H9 (cell line): ENCODE measurements at regions not wholly inside any gene's neighbourhood (a gene's known extent, or its start where the extent isn't known, plus 50 kb on each side); places are given as distances from the start of the nearest gene placed in this dataset.

Experiments used
- DNase-seq: peaks from one replicate; pipeline ENCODE4 v3.0.0-alpha.2; 2017
- H2AFZ ChIP-seq: one replicate; pipeline ENCODE4 v1.6.1; 2013; ENCODE audit warnings: mild to moderate bottlenecking, low read length, control low read depth, moderate library complexity
- H2AK5ac ChIP-seq: 2 replicates; pipeline ENCODE4 v1.6.1; 2013; ENCODE audit warnings: low read length, control low read depth, mixed read lengths; ENCODE audit not compliant: insufficient read length
- H2BK120ac ChIP-seq: one replicate; pipeline ENCODE4 v1.6.1; 2013; ENCODE audit warnings: low read depth, mild to moderate bottlenecking, low read length, control low read depth, inconsistent platforms; ENCODE audit not compliant: poor library complexity, severe bottlenecking
- H2BK12ac ChIP-seq: 2 replicates; pipeline ENCODE4 v1.6.1; 2013; ENCODE audit warnings: low read length, control low read depth, mixed read lengths, low read depth; ENCODE audit not compliant: insufficient read length
- H2BK15ac ChIP-seq: 2 replicates; pipeline ENCODE4 v1.6.1; 2013; ENCODE audit warnings: low read depth, low read length, control low read depth
- H2BK20ac ChIP-seq: one replicate; pipeline ENCODE4 v1.6.1; 2013; ENCODE audit warnings: low read depth, mild to moderate bottlenecking, low read length, control low read depth, inconsistent platforms; ENCODE audit not compliant: poor library complexity, severe bottlenecking
- H2BK5ac ChIP-seq: 2 replicates; pipeline ENCODE4 v1.6.1; 2013; ENCODE audit warnings: low read length, control low read depth, mixed read lengths; ENCODE audit not compliant: insufficient read length
- H3K14ac ChIP-seq: 2 replicates; pipeline ENCODE4 v1.6.1; 2013; ENCODE audit warnings: low read length, control low read depth; ENCODE audit not compliant: insufficient read depth
- H3K18ac ChIP-seq: 2 replicates; pipeline ENCODE4 v1.6.1; 2013; ENCODE audit warnings: low read depth, mild to moderate bottlenecking, mixed read lengths, low read length, control low read depth; ENCODE audit not compliant: insufficient read length
- H3K23ac ChIP-seq: 2 replicates; pipeline ENCODE4 v1.6.1; 2013; ENCODE audit warnings: low read length, control low read depth, mixed read lengths, low read depth; ENCODE audit not compliant: insufficient read length
- H3K23me2 ChIP-seq: 2 replicates; pipeline ENCODE4 v1.6.1; 2013; ENCODE audit warnings: low read depth, mild to moderate bottlenecking, mixed read lengths, low read length, control low read depth; ENCODE audit not compliant: insufficient read length, poor library complexity, severe bottlenecking
- H3K27ac ChIP-seq: 2 replicates; pipeline ENCODE4 v1.5.1; 2013; ENCODE audit warnings: low read length, control low read depth, mixed read lengths, low read depth; ENCODE audit not compliant: insufficient read length
- H3K27me3 ChIP-seq: 2 replicates; pipeline ENCODE4 v1.6.1; 2013; ENCODE audit warnings: low read length, control low read depth, inconsistent platforms; ENCODE audit not compliant: insufficient read depth
- H3K4ac ChIP-seq: 2 replicates; pipeline ENCODE4 v1.6.1; 2013; ENCODE audit warnings: low read depth, mild to moderate bottlenecking, control low read depth, inconsistent platforms, low read length, moderate library complexity
- H3K4me1 ChIP-seq: 2 replicates; pipeline ENCODE4 v1.6.1; 2013; ENCODE audit warnings: low read length, control low read depth, inconsistent platforms; ENCODE audit not compliant: insufficient read depth
- H3K4me2 ChIP-seq: 2 replicates; pipeline ENCODE4 v1.6.1; 2013; ENCODE audit warnings: low read length, control low read depth, mixed read lengths; ENCODE audit not compliant: insufficient read length, insufficient read depth
- H3K56ac ChIP-seq: 2 replicates; pipeline ENCODE4 v1.6.1; 2013; ENCODE audit warnings: low read depth, mild to moderate bottlenecking, mixed read lengths, low read length, control low read depth; ENCODE audit not compliant: insufficient read length
- H3K79me1 ChIP-seq: 2 replicates; pipeline ENCODE4 v1.6.1; 2013; ENCODE audit warnings: low read depth, mild to moderate bottlenecking, moderate library complexity, low read length, control low read depth, inconsistent platforms; ENCODE audit not compliant: insufficient read depth, poor library complexity, severe bottlenecking
- H3K79me2 ChIP-seq: 2 replicates; pipeline ENCODE4 v1.6.1; 2013; ENCODE audit warnings: low read length, control low read depth, inconsistent platforms; ENCODE audit not compliant: insufficient read depth
- H3K9ac ChIP-seq: 2 replicates; pipeline ENCODE4 v1.6.1; 2013; ENCODE audit warnings: low read length, control low read depth, mixed read lengths; ENCODE audit not compliant: insufficient read length; ENCODE audit errors: extremely low read depth
- H3K9me3 ChIP-seq: one replicate; pipeline ENCODE4 v1.6.1; 2013; ENCODE audit warnings: low read depth, low read length, inconsistent platforms; ENCODE audit not compliant: control insufficient read depth
- H3T11ph ChIP-seq: one replicate; pipeline ENCODE4 v1.6.1; 2013; ENCODE audit warnings: mild to moderate bottlenecking, low read length, control low read depth, inconsistent platforms
- H4K20me1 ChIP-seq: one replicate; pipeline ENCODE4 v1.6.1; 2013; ENCODE audit not compliant: control insufficient read depth, insufficient read length, insufficient read depth
- H4K5ac ChIP-seq: 2 replicates; pipeline ENCODE4 v1.6.1; 2013; ENCODE audit warnings: low read depth, mild to moderate bottlenecking, mixed read lengths, low read length, control low read depth; ENCODE audit not compliant: insufficient read length
- H4K8ac ChIP-seq: replicated peaks from 2 replicates; pipeline ENCODE4 v1.6.1; 2013; ENCODE audit warnings: low read length, control low read depth, mixed read lengths, low read depth; ENCODE audit not compliant: insufficient read length
- H4K91ac ChIP-seq: 2 replicates; pipeline ENCODE4 v1.6.1; 2013; ENCODE audit warnings: low read depth, mild to moderate bottlenecking, moderate library complexity, mixed read lengths, low read length, control low read depth; ENCODE audit not compliant: insufficient read length
- H3K27ac Mint-ChIP-seq, 3 experiments: 2 replicates in 2 of 3; 3 replicates in 1 of 3; pipeline ENCODE4 v1.8.0; 2020 to 2021; ENCODE audit warnings: mixed read lengths in 3 of 3, mild to moderate bottlenecking in 1 of 3, moderate library complexity in 1 of 3
- H3K27me3 Mint-ChIP-seq: 2 replicates; pipeline ENCODE4 v1.8.0; 2021; ENCODE audit warnings: low read depth, mild to moderate bottlenecking, moderate library complexity, mixed read lengths
- H3K36me3 Mint-ChIP-seq, 3 experiments: 2 replicates in 2 of 3; 3 replicates in 1 of 3; pipeline ENCODE4 v1.8.0; 2020 to 2021; ENCODE audit warnings: low read depth in 3 of 3, mixed read lengths in 3 of 3; ENCODE audit not compliant: insufficient read depth in 1 of 3
- H3K4me1 Mint-ChIP-seq, 2 experiments: 2 replicates each; pipeline ENCODE4 v1.8.0; 2020; ENCODE audit warnings: mixed read lengths in 2 of 2
- H3K4me3 Mint-ChIP-seq, 2 experiments: 2 replicates in 1 of 2; 3 replicates in 1 of 2; pipeline ENCODE4 v1.8.0; 2020 to 2021; ENCODE audit warnings: mild to moderate bottlenecking in 2 of 2, mixed read lengths in 2 of 2, moderate library complexity in 1 of 2
- H3K9me3 Mint-ChIP-seq, 2 experiments: 2 replicates in 1 of 2; 3 replicates in 1 of 2; pipeline ENCODE4 v1.8.0; 2020; ENCODE audit warnings: mild to moderate bottlenecking in 2 of 2, mixed read lengths in 2 of 2, moderate library complexity in 1 of 2
- WGBS: extraction: QIAGEN DNeasy Blood & Tissue Kit; methylation state at CpG from one replicate; pipeline ENCODE4 v1.1.7; 2013; ENCODE audit warnings: missing lambda C conversion rate, low lambda C conversion rate, mixed read lengths; ENCODE audit not compliant: insufficient read length; ENCODE audit errors: extremely low coverage; 5-methylcytosine and 5-hydroxymethylcytosine counted together
- TF ChIP-seq, protein P1 (sequence below): fragments of 200-600 bp; sonication (generic); conservative IDR thresholded peaks from 3 replicates; pipeline ENCODE4 v1.8.0; 2021; ENCODE audit warnings: antibody characterized with exemption, mild to moderate bottlenecking

DNA sequence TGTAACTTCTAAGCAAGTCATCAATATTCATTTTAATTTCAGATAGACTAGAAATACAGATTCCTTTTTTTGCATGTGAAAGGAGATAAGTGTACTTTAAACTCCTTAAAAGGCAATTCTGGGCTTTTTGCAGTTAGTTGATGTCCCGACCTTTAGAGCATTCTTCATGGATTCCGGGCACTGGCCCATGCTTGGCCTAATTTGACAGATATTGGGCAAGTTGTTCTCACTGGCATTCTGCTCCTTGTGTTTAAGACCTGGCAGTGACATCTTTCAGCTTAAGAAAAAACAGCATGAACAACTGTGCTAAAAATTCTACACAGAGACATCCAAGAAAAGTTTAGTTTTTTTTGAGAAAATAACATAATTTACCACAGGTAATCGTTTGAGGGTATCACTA lies 1037.2 kb downstream of the PCDH18 start:
- Histone ChIP-seq H3K18ac (no peak overlapping the region), H2BK20ac (no peak overlapping the region), H2AFZ (no peak overlapping the region), H3K4me1 (peaks cover 1% of the 10 kb centered on the region; the same call in 1 of the 2 replicates), H3K9me3 (no peaks in the 10 kb centered on the region), H3K4ac (no peak overlapping the region), H3K23ac (no peak overlapping the region), H3K79me1 (no peaks in the 10 kb centered on the region), H2BK5ac (no peak overlapping the region), H3K79me2 (no peaks in the 10 kb centered on the region), H4K8ac (no peak overlapping the region), H3K4me2 (no peak overlapping the region), H3K9ac (no peak overlapping the region), H3K27me3 (no peaks in the 10 kb centered on the region), H3K27ac (no peak overlapping the region), H2BK120ac (no peak overlapping the region), H3T11ph (no peak overlapping the region), H2AK5ac (no peak overlapping the region), H4K91ac (no peak overlapping the region), H4K20me1 (no peaks in the 10 kb centered on the region), H4K5ac (no peak overlapping the region), H3K23me2 (no peaks in the 10 kb centered on the region), H3K14ac (no peak overlapping the region), H2BK15ac (no peak overlapping the region), H3K56ac (no peak overlapping the region), H2BK12ac (no peak overlapping the region)
- no peaks in the 10 kb centered on the region; a peak in 1 of 4 replicates for H3K4me1 Mint-ChIP-seq
- H3K4me3 Mint-ChIP-seq = no peak overlapping the region
- no peaks in the 10 kb centered on the region for H3K36me3 Mint-ChIP-seq
- no peaks in the 10 kb centered on the region for H3K9me3 Mint-ChIP-seq
- no CpG with 5 or more reads among the region's 3 CpGs for WGBS
- no peaks in the 10 kb centered on the region for H3K27me3 Mint-ChIP-seq
- TF ChIP-seq, protein P1, sequence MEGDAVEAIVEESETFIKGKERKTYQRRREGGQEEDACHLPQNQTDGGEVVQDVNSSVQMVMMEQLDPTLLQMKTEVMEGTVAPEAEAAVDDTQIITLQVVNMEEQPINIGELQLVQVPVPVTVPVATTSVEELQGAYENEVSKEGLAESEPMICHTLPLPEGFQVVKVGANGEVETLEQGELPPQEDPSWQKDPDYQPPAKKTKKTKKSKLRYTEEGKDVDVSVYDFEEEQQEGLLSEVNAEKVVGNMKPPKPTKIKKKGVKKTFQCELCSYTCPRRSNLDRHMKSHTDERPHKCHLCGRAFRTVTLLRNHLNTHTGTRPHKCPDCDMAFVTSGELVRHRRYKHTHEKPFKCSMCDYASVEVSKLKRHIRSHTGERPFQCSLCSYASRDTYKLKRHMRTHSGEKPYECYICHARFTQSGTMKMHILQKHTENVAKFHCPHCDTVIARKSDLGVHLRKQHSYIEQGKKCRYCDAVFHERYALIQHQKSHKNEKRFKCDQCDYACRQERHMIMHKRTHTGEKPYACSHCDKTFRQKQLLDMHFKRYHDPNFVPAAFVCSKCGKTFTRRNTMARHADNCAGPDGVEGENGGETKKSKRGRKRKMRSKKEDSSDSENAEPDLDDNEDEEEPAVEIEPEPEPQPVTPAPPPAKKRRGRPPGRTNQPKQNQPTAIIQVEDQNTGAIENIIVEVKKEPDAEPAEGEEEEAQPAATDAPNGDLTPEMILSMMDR = no peak
- DNase-seq = no peak
- H3K27ac Mint-ChIP-seq = no peak overlapping the region
